Epithelial cell of proximal tubule (primary cell): ENCODE measurements at regions not wholly inside any gene's neighbourhood (a gene's known extent, or its start where the extent isn't known, plus 50 kb on each side); places are given as distances from the start of the nearest gene placed in this dataset.

Experiments
- DNase-seq: peaks from one replicate; pipeline ENCODE4 v3.0.0-alpha.2; 2011; ENCODE audit warnings: low read depth
- H3K4me3 ChIP-seq: 2 replicates; pipeline ENCODE4 v1.5.1; 2011; ENCODE audit warnings: low read depth, mild to moderate bottlenecking, low read length
- CTCF ChIP-seq: conservative IDR thresholded peaks from 2 replicates; pipeline ENCODE4 v1.5.1; 2012; ENCODE audit warnings: low read depth, mild to moderate bottlenecking, low read length

GRCh38 chr19:28521614-28522544 lies 691.1 kb downstream of the UQCRFS1 start:
- no peak for TF ChIP-seq CTCF
- H3K4me3 ChIP-seq, result no peak overlapping the region
- DNase-seq, result no peak

GRCh38 chr19:28520998-28521568 lies 691.9 kb downstream of the UQCRFS1 start:
- H3K4me3 ChIP-seq, result no peak overlapping the region
- no peak for DNase-seq
- TF ChIP-seq CTCF, result no peak

GRCh38 chr19:28519952-28520861 lies 692.7 kb downstream of the UQCRFS1 start:
- DNase-seq, result no peak
- no peak overlapping the region for H3K4me3 ChIP-seq
- no peak for TF ChIP-seq CTCF

- no peak for TF ChIP-seq CTCF
- no peak for DNase-seq
- H3K4me3 ChIP-seq, result no peak overlapping the region
Measured at GRCh38 chr19:28519218-28519779, 693.7 kb downstream of the UQCRFS1 start.

- TF ChIP-seq CTCF, result no peak
- no peak for DNase-seq
- H3K4me3 ChIP-seq, result no peak overlapping the region
Measured at GRCh38 chr19:28516415-28516872, 696.5 kb downstream of the UQCRFS1 start.

GRCh38 chr19:28514166-28514565 lies 698.8 kb downstream of the UQCRFS1 start:
- DNase-seq, result no peak
- TF ChIP-seq CTCF, result no peak
- H3K4me3 ChIP-seq, result no peak overlapping the region
